ENCODE measurements at regions not wholly inside any gene's neighbourhood (a gene's known extent, or its start where the extent isn't known, plus 50 kb on each side); places are given as distances from the start of the nearest gene placed in this dataset.

DNA sequence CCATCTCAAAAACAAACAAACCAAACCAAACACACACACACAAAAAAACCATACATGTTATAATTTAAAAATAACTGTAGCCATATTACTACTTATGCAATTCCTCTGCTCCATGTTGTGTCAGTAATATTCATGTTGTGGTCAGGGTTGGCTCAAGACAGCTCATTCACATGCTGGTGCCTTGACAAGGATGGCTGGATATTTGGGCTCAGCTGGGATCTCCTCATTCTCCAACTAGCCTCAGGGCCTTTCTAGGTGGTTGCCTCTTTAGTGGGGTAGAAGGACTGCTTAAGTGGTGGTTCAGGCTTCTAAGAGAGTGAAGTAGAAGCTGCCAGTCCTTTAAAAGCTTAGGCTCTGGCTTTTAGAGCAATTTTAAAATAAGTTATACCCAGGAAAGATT, 189.3 kb downstream of the ADRA2A start:
- Histone ChIP-seq H3K27ac (ENCODE audit: low read depth) (no peak overlapping the region), H3K36me3 (ENCODE audit: insufficient read depth) (no peaks in the 10 kb centered on the region), H3K9me2 (ENCODE audit: insufficient read depth) (no peaks in the 10 kb centered on the region), H3K79me2 (replicated peaks; ENCODE audit: insufficient read depth) (no peaks in the 10 kb centered on the region), H4K20me1 (replicated peaks; ENCODE audit: insufficient read depth) (no peaks in the 10 kb centered on the region), H3K4me1 (ENCODE audit: insufficient read depth) (no peaks in the 10 kb centered on the region), H3K27me3 (ENCODE audit: insufficient read depth) (no peaks in the 10 kb centered on the region), H3F3A (replicated peaks; ENCODE audit: low read depth) (no peaks in the 10 kb centered on the region), H3K4me3 (no peak overlapping the region), H2AFZ (no peak overlapping the region), H3K4me2 (no peak overlapping the region)
- peaks cover under 1% of the 10 kb centered on the region for H3K27me3 Mint-ChIP-seq (ENCODE audit: insufficient read depth, low read depth, poor library complexity)
- ATAC-seq (no peak), DNase-seq (ENCODE audit: low spot score) (no peak)
- H3K27ac Mint-ChIP-seq = no peak overlapping the region
- TF ChIP-seq, protein P1, sequence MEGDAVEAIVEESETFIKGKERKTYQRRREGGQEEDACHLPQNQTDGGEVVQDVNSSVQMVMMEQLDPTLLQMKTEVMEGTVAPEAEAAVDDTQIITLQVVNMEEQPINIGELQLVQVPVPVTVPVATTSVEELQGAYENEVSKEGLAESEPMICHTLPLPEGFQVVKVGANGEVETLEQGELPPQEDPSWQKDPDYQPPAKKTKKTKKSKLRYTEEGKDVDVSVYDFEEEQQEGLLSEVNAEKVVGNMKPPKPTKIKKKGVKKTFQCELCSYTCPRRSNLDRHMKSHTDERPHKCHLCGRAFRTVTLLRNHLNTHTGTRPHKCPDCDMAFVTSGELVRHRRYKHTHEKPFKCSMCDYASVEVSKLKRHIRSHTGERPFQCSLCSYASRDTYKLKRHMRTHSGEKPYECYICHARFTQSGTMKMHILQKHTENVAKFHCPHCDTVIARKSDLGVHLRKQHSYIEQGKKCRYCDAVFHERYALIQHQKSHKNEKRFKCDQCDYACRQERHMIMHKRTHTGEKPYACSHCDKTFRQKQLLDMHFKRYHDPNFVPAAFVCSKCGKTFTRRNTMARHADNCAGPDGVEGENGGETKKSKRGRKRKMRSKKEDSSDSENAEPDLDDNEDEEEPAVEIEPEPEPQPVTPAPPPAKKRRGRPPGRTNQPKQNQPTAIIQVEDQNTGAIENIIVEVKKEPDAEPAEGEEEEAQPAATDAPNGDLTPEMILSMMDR (conservative IDR thresholded peaks at IDR 0.05; ENCODE audit: low read depth in 2 of 2) = no peak
- TF ChIP-seq NANOG (IDR thresholded peaks at IDR 0.05; ENCODE audit: borderline replicate concordance) = no peak
- TF ChIP-seq, protein P2, sequence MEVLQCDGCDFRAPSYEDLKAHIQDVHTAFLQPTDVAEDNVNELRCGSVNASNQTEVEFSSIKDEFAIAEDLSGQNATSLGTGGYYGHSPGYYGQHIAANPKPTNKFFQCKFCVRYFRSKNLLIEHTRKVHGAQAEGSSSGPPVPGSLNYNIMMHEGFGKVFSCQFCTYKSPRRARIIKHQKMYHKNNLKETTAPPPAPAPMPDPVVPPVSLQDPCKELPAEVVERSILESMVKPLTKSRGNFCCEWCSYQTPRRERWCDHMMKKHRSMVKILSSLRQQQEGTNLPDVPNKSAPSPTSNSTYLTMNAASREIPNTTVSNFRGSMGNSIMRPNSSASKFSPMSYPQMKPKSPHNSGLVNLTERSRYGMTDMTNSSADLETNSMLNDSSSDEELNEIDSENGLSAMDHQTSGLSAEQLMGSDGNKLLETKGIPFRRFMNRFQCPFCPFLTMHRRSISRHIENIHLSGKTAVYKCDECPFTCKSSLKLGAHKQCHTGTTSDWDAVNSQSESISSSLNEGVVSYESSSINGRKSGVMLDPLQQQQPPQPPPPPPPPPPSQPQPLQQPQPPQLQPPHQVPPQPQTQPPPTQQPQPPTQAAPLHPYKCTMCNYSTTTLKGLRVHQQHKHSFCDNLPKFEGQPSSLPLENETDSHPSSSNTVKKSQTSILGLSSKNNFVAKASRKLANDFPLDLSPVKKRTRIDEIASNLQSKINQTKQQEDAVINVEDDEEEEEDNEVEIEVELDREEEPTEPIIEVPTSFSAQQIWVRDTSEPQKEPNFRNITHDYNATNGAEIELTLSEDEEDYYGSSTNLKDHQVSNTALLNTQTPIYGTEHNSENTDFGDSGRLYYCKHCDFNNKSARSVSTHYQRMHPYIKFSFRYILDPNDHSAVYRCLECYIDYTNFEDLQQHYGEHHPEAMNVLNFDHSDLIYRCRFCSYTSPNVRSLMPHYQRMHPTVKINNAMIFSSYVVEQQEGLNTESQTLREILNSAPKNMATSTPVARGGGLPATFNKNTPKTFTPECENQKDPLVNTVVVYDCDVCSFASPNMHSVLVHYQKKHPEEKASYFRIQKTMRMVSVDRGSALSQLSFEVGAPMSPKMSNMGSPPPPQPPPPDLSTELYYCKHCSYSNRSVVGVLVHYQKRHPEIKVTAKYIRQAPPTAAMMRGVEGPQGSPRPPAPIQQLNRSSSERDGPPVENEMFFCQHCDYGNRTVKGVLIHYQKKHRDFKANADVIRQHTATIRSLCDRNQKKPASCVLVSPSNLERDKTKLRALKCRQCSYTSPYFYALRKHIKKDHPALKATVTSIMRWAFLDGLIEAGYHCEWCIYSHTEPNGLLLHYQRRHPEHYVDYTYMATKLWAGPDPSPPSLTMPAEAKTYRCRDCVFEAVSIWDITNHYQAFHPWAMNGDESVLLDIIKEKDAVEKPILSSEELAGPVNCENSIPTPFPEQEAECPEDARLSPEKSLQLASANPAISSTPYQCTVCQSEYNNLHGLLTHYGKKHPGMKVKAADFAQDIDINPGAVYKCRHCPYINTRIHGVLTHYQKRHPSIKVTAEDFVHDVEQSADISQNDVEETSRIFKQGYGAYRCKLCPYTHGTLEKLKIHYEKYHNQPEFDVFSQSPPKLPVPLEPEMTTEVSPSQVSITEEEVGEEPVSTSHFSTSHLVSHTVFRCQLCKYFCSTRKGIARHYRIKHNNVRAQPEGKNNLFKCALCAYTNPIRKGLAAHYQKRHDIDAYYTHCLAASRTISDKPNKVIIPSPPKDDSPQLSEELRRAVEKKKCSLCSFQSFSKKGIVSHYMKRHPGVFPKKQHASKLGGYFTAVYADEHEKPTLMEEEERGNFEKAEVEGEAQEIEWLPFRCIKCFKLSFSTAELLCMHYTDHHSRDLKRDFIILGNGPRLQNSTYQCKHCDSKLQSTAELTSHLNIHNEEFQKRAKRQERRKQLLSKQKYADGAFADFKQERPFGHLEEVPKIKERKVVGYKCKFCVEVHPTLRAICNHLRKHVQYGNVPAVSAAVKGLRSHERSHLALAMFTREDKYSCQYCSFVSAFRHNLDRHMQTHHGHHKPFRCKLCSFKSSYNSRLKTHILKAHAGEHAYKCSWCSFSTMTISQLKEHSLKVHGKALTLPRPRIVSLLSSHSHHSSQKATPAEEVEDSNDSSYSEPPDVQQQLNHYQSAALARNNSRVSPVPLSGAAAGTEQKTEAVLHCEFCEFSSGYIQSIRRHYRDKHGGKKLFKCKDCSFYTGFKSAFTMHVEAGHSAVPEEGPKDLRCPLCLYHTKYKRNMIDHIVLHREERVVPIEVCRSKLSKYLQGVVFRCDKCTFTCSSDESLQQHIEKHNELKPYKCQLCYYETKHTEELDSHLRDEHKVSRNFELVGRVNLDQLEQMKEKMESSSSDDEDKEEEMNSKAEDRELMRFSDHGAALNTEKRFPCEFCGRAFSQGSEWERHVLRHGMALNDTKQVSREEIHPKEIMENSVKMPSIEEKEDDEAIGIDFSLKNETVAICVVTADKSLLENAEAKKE (CRISPR knock-in tag; IDR thresholded peaks at IDR 0.05) = no peak
- TF ChIP-seq ZNF331 (CRISPR knock-in tag; IDR thresholded peaks at IDR 0.05; ENCODE audit: low read depth) = no peak
- TF ChIP-seq, protein P3, sequence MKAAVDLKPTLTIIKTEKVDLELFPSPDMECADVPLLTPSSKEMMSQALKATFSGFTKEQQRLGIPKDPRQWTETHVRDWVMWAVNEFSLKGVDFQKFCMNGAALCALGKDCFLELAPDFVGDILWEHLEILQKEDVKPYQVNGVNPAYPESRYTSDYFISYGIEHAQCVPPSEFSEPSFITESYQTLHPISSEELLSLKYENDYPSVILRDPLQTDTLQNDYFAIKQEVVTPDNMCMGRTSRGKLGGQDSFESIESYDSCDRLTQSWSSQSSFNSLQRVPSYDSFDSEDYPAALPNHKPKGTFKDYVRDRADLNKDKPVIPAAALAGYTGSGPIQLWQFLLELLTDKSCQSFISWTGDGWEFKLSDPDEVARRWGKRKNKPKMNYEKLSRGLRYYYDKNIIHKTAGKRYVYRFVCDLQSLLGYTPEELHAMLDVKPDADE (IDR thresholded peaks at IDR 0.05) = no peak
- TF ChIP-seq STAT1 (IDR thresholded peaks at IDR 0.05; ENCODE audit: unreplicated experiment) = no peak
- TF ChIP-seq EZH2 (IDR thresholded peaks at IDR 0.05; ENCODE audit: low read depth, unreplicated experiment) = no peak
- TF ChIP-seq ZNF114 (CRISPR knock-in tag; IDR thresholded peaks at IDR 0.05) = no peak
- TF ChIP-seq JUNB (IDR thresholded peaks at IDR 0.05; ENCODE audit: unreplicated experiment) = no peak
- TF ChIP-seq POLR2AphosphoS5 (IDR thresholded peaks at IDR 0.05; ENCODE audit: low read depth) = no peak
- no peak overlapping the region for H3K4me3 Mint-ChIP-seq
- no peaks in the 10 kb centered on the region for H3K36me3 Mint-ChIP-seq (ENCODE audit: low read depth)
- no peaks in the 10 kb centered on the region for H3K9me3 Mint-ChIP-seq
- H3K4me1 Mint-ChIP-seq = no peaks in the 10 kb centered on the region; the same call in 2 of the 3 replicates
